K562 (cell line): ENCODE measurements at regions not wholly inside any gene's neighbourhood (a gene's known extent, or its start where the extent isn't known, plus 50 kb on each side); places are given as distances from the start of the nearest gene placed in this dataset.

Experiments
- ATAC-seq: fragments of 200-7000 bp; cut with Tn5 transposase; 3 replicates; pipeline ENCODE4 v1.9.1; 2020; ENCODE audit warnings: moderate library complexity
- BruUV-seq: library from RNA; stranded (reverse); fragments of 400-500 nt; replicated peaks from 2 replicates; lab custom pipeline; 2021; lab: Mats Ljungman, UMichigan
- CTCF ChIA-PET: fragments of 300-600 bp; formaldehyde crosslinking; extraction: SDS; loops from one replicate; lab custom pipeline; 2021; ENCODE audit warnings: low intra/inter-chr PET ratio; lab: Yijun Ruan, JAX
- POLR2A ChIA-PET: fragments of 300-600, 350-650 bp; sonication (Branson Sonifier 250); formaldehyde crosslinking; extraction: SDS; loops from one replicate; lab custom pipeline; 2021; ENCODE audit warnings: antibody characterized with exemption, inconsistent platforms; lab: Yijun Ruan, JAX
- DNase-seq, 4 experiments: peaks; one replicate each; pipeline versions ENCODE4 v3.0.0 to v3.0.0-alpha.2; 2011 to 2018; ENCODE audit warnings: low spot score in 3 of 4, mixed read lengths in 3 of 4; ENCODE audit errors: extremely low read depth in 1 of 4
- FAIRE-seq: peaks from 2 replicates; lab custom pipeline; 2011; peaks lifted over from hg19 to GRCh38; lab: Jason Lieb, UNC
- H2AFZ ChIP-seq: 2 replicates; pipeline ENCODE4 v1.6.0; 2011; ENCODE audit warnings: low read depth, low read length, control low read depth, inconsistent platforms
- H3K27ac ChIP-seq: fragments of 200-600 bp; 3 replicates; pipeline ENCODE4 v1.8.0; 2011; ENCODE audit warnings: low read depth, mild to moderate bottlenecking, control low read depth, inconsistent platforms, low read length, moderate library complexity, mixed read lengths; ENCODE audit errors: extremely low read depth
- H3K27me3 ChIP-seq, 2 experiments: fragments of 300-600 bp in 1 of 2; 2 replicates in 1 of 2; 3 replicates in 1 of 2; pipeline versions ENCODE4 v1.6.0 to v1.8.0; 2011; ENCODE audit warnings: inconsistent platforms in 2 of 2, low read length in 2 of 2, mild to moderate bottlenecking in 1 of 2, mixed read lengths in 1 of 2, moderate library complexity in 1 of 2; ENCODE audit not compliant: control insufficient read depth in 2 of 2, insufficient read depth in 2 of 2
- H3K36me3 ChIP-seq: fragments of 300-600 bp; 3 replicates; pipeline ENCODE4 v1.8.0; 2011; ENCODE audit warnings: mild to moderate bottlenecking, low read length, inconsistent platforms; ENCODE audit not compliant: control insufficient read depth, insufficient read depth
- H3K4me1 ChIP-seq, 2 experiments: fragments of 200-600 bp in 1 of 2; replicated peaks in 1 of 2; 2 replicates in 1 of 2; 3 replicates in 1 of 2; pipeline versions ENCODE4 v1.5.1 to v1.8.0; 2011; ENCODE audit warnings: inconsistent platforms in 2 of 2, low read length in 2 of 2, mild to moderate bottlenecking in 1 of 2, mixed read lengths in 1 of 2, moderate library complexity in 1 of 2; ENCODE audit not compliant: control insufficient read depth in 2 of 2, insufficient read depth in 2 of 2
- H3K4me2 ChIP-seq: 2 replicates; pipeline ENCODE4 v1.6.1; 2011; ENCODE audit warnings: low read length, control low read depth, inconsistent platforms, mixed read lengths; ENCODE audit not compliant: insufficient read depth
- H3K4me3 ChIP-seq: fragments of 200-600 bp; sonication (generic), shearing (Covaris generic); 2 replicates; pipeline ENCODE4 v1.5.1; 2016; ENCODE audit warnings: control low read depth, inconsistent platforms
- H3K79me2 ChIP-seq: fragments of 200-600 bp; 3 replicates; pipeline ENCODE4 v1.8.0; 2011; ENCODE audit warnings: low read length, inconsistent platforms; ENCODE audit not compliant: control insufficient read depth, insufficient read depth
- H3K9ac ChIP-seq, 2 experiments: 2 replicates each; pipeline versions ENCODE4 v1.6.0 to v1.6.1; 2011; ENCODE audit warnings: low read depth in 2 of 2, low read length in 2 of 2, control low read depth in 1 of 2, inconsistent platforms in 1 of 2, mild to moderate bottlenecking in 1 of 2, mixed read lengths in 1 of 2; ENCODE audit not compliant: insufficient read depth in 1 of 2
- H3K9me1 ChIP-seq: one replicate; pipeline ENCODE4 v1.6.0; 2011; ENCODE audit warnings: inconsistent platforms, mild to moderate bottlenecking, low read length, moderate library complexity; ENCODE audit not compliant: control insufficient read depth, insufficient read depth
- H3K9me3 ChIP-seq: replicated peaks from 2 replicates; pipeline ENCODE4 v1.5.1; 2011; ENCODE audit warnings: low read depth, low read length, inconsistent platforms; ENCODE audit not compliant: control insufficient read depth, insufficient read depth
- H4K20me1 ChIP-seq: replicated peaks from 2 replicates; pipeline ENCODE4 v1.6.1; 2011; ENCODE audit warnings: low read length, inconsistent platforms, mixed read lengths; ENCODE audit not compliant: control insufficient read depth, insufficient read depth
- FOXJ3 ChIP-seq: sonication (generic); formaldehyde crosslinking; IDR thresholded peaks from 2 replicates; pipeline ENCODE4 v1.4.0; 2020; ENCODE audit warnings: mild to moderate bottlenecking, missing genetic modification reagents
- GTF2F1 ChIP-seq: IDR thresholded peaks from 2 replicates; pipeline ENCODE4 v1.6.1; 2011; ENCODE audit warnings: low read depth, low read length, improper control_type of control experiment
- ID3 ChIP-seq, 2 experiments: fragments of 250-450 bp in 1 of 2; fragments of 450-650 bp in 1 of 2; sonication (Bioruptor Pico) in 1 of 2; IDR thresholded peaks; 2 replicates each; pipeline versions ENCODE4 v1.6.1 to v1.8.0; 2016 to 2021; ENCODE audit warnings: mild to moderate bottlenecking in 2 of 2, moderate library complexity in 2 of 2, missing compliant biosample characterization in 1 of 2, missing genetic modification characterization in 1 of 2
- L3MBTL2 ChIP-seq: fragments of 450-650 bp; IDR thresholded peaks from 2 replicates; pipeline ENCODE4 v1.6.1; 2016; ENCODE audit warnings: mild to moderate bottlenecking, moderate library complexity
- NEUROD1 ChIP-seq: fragments of 150-350 bp; IDR thresholded peaks from 2 replicates; pipeline ENCODE4 v1.6.1; 2014; ENCODE audit warnings: borderline replicate concordance, low read length, low read depth; ENCODE audit not compliant: partially characterized antibody
- SMARCB1 ChIP-seq: IDR thresholded peaks from 2 replicates; pipeline ENCODE4 v1.6.1; 2011; ENCODE audit warnings: improper control_type of control experiment, low read depth; ENCODE audit not compliant: insufficient read length
- SMARCE1 ChIP-seq: fragments of 450-650 bp; IDR thresholded peaks from 2 replicates; pipeline ENCODE4 v1.7.1; 2016; ENCODE audit warnings: mild to moderate bottlenecking
- SUPT5H ChIP-seq: fragments of 450-650 bp; IDR thresholded peaks from 2 replicates; pipeline ENCODE4 v1.6.1; 2016
- ZBTB11 ChIP-seq, 3 experiments: fragments of 200-800 bp in 1 of 3; fragments of 250-450 bp in 1 of 3; fragments of 450-650 bp in 1 of 3; sonication (Bioruptor Pico) in 1 of 3; sonication (Bioruptor generic) in 1 of 3; formaldehyde crosslinking in 1 of 3; IDR thresholded peaks; 2 replicates each; pipeline versions ENCODE4 v1.6.1 to v1.8.0; 2016 to 2022; ENCODE audit warnings: mild to moderate bottlenecking in 2 of 3, missing genetic modification characterization in 2 of 3, missing compliant biosample characterization in 1 of 3, moderate library complexity in 1 of 3
- ZNF174 ChIP-seq: fragments of 250-450 bp; sonication (Bioruptor Pico); IDR thresholded peaks from 2 replicates; pipeline ENCODE4 v1.4.0; 2020; ENCODE audit warnings: mild to moderate bottlenecking
- ZNF324 ChIP-seq: fragments of 250-450 bp; sonication (Bioruptor Pico); IDR thresholded peaks from 2 replicates; pipeline ENCODE4 v1.4.0; 2020; ENCODE audit warnings: mild to moderate bottlenecking
- WGBS: fragments of 100-300 bp; shearing (Covaris generic); methylation state at CpG from one replicate; pipeline ENCODE4 v1.1.6; 2016; ENCODE audit warnings: low coverage, mixed read lengths; ENCODE audit not compliant: insufficient coverage; ENCODE audit errors: missing lambda C conversion rate; 5-methylcytosine and 5-hydroxymethylcytosine counted together
- in situ Hi-C: fragments of 300-500 bp; cut with MboI; formaldehyde crosslinking; loops from 4 replicates; pipeline ENCODE4 v1.15.0; 2018; ENCODE audit warnings: inconsistent platforms, mixed read lengths
- intact Hi-C: fragments of 100-400 bp; cut with micrococcal nuclease; formaldehyde crosslinking; loops from 2 replicates; pipeline ENCODE4 v1.14.2; 2022

GRCh38 chr2:22628906-22629305 lies 756.1 kb upstream of the KLHL29 start:
- Histone ChIP-seq H3K4me1 (no peaks in the 10 kb centered on the region), H3K36me3 (no peaks in the 10 kb centered on the region), H3K4me3 (no peak overlapping the region), H4K20me1 (no peaks in the 10 kb centered on the region), H3K9ac (no peak overlapping the region), H3K27me3 (no peaks in the 10 kb centered on the region), H3K9me1 (no peaks in the 10 kb centered on the region), H3K79me2 (no peaks in the 10 kb centered on the region), H2AFZ (no peak overlapping the region), H3K4me2 (no peak overlapping the region), H3K27ac (no peak overlapping the region), H3K9me3 (no peaks in the 10 kb centered on the region)
- ATAC-seq (no peak), DNase-seq (no peak), FAIRE-seq (no peak)
- no TSS peak for BruUV-seq
- WGBS: 0% methylated on average over 3 of the region's 3 CpGs
- in situ Hi-C loops (no loop called here), intact Hi-C loops (no loop called here)
- ChIA-PET POLR2A (no interaction called here), CTCF (no interaction called here)
- TF ChIP-seq L3MBTL2 (no peak), SMARCE1 (no peak), ZNF324 (CRISPR knock-in tag) (no peak), FOXJ3 (CRISPR knock-in tag) (no peak), SUPT5H (no peak), ZNF174 (no peak), ZBTB11 (CRISPR knock-in tag; IDR thresholded peaks at IDR 0.05) (no peak), ID3 (CRISPR knock-in tag; IDR thresholded peaks at IDR 0.05) (no peak), ID3 (tag; IDR thresholded peaks at IDR 0.05) (no peak), GTF2F1 (no peak), NEUROD1 (no peak), SMARCB1 (no peak)
